GM12878 (cell line): ENCODE measurements at regions not wholly inside any gene's neighbourhood (a gene's known extent, or its start where the extent isn't known, plus 50 kb on each side); places are given as distances from the start of the nearest gene placed in this dataset.

Experiments used
- ATAC-seq: fragments of 200-7000 bp; cut with Tn5 transposase; 3 replicates; pipeline ENCODE4 v1.9.1; 2020; ENCODE audit warnings: mild to moderate bottlenecking, moderate library complexity
- BruUV-seq: library from RNA; stranded (reverse); fragments of 400-500 nt; replicated peaks from 2 replicates; lab custom pipeline; 2021; lab: Mats Ljungman, UMichigan
- CTCF ChIA-PET: fragments of 300-600 bp; sonication (Branson Sonifier 250); formaldehyde crosslinking; extraction: SDS; loops from one replicate; lab custom pipeline; 2021; ENCODE audit warnings: inconsistent platforms; lab: Yijun Ruan, JAX
- POLR2A ChIA-PET: fragments of 350-600 bp; formaldehyde crosslinking; extraction: SDS; loops from one replicate; lab custom pipeline; 2021; ENCODE audit warnings: inconsistent platforms; lab: Charles Lee
- RAD21 ChIA-PET: fragments of 300-600 bp; sonication (Branson Sonifier 250); formaldehyde crosslinking; loops from one replicate; lab custom pipeline; 2023; ENCODE audit warnings: antibody characterized with exemption; ENCODE audit not compliant: unreplicated experiment; lab: Charles Lee
- SMC1A ChIA-PET: fragments of 300-600 bp; sonication (Branson Sonifier 250); formaldehyde crosslinking; loops from one replicate; lab custom pipeline; 2023; ENCODE audit not compliant: unreplicated experiment, uncharacterized antibody; lab: Charles Lee
- DNase-seq: peaks from one replicate; pipeline ENCODE4 v3.0.0-alpha.2; 2011; ENCODE audit warnings: low read depth, low spot score
- FAIRE-seq: peaks from 3 replicates; lab custom pipeline; 2011; peaks lifted over from hg19 to GRCh38; lab: Jason Lieb, UNC
- H2AFZ ChIP-seq: 2 replicates; pipeline ENCODE4 v1.6.0; 2011; ENCODE audit warnings: low read depth, low read length, control low read depth; ENCODE audit not compliant: control insufficient read depth
- H3K27ac ChIP-seq: 2 replicates; pipeline ENCODE4 v1.5.1; 2011; ENCODE audit warnings: control low read depth; ENCODE audit not compliant: control insufficient read depth, insufficient read depth
- H3K27me3 ChIP-seq, 2 experiments: replicated peaks in 1 of 2; 2 replicates each; pipeline versions ENCODE4 v1.6.0 to v1.6.1; 2011; ENCODE audit warnings: low read length in 1 of 2; ENCODE audit not compliant: control insufficient read depth in 2 of 2, insufficient read depth in 2 of 2
- H3K36me3 ChIP-seq, 2 experiments: 2 replicates each; pipeline ENCODE4 v1.5.1; 2011; ENCODE audit warnings: low read length in 1 of 2; ENCODE audit not compliant: control insufficient read depth in 2 of 2, insufficient read depth in 2 of 2
- H3K4me1 ChIP-seq: 2 replicates; pipeline ENCODE4 v1.6.1; 2011; ENCODE audit warnings: mild to moderate bottlenecking, low read length, moderate library complexity, mixed read lengths; ENCODE audit not compliant: control insufficient read depth, insufficient read depth
- H3K4me2 ChIP-seq: 2 replicates; pipeline ENCODE4 v1.6.0; 2011; ENCODE audit warnings: control low read depth; ENCODE audit not compliant: control insufficient read depth, insufficient read depth
- H3K4me3 ChIP-seq: fragments of 200-600 bp; sonication (generic); 2 replicates; pipeline ENCODE4 v1.5.1; 2016
- H3K79me2 ChIP-seq: 2 replicates; pipeline ENCODE4 v1.6.0; 2011; ENCODE audit warnings: low read length; ENCODE audit not compliant: control insufficient read depth, insufficient read depth
- H3K9ac ChIP-seq: 2 replicates; pipeline ENCODE4 v1.8.0; 2011; ENCODE audit warnings: low read length, control low read depth, mixed read lengths; ENCODE audit not compliant: control insufficient read depth, insufficient read depth
- H3K9me3 ChIP-seq: replicated peaks from 3 replicates; pipeline ENCODE4 v1.5.1; 2011; ENCODE audit warnings: mild to moderate bottlenecking, low read length; ENCODE audit not compliant: control insufficient read depth, insufficient read depth
- H4K20me1 ChIP-seq: 2 replicates; pipeline ENCODE4 v1.6.0; 2011; ENCODE audit not compliant: control insufficient read depth, insufficient read depth
- IKZF2 ChIP-seq, 2 experiments: fragments of 450-650 bp; IDR thresholded peaks; 2 replicates each; pipeline ENCODE4 v1.6.1; 2017; ENCODE audit warnings: mild to moderate bottlenecking in 2 of 2, moderate library complexity in 2 of 2
- MTA3 ChIP-seq: IDR thresholded peaks from 2 replicates; pipeline ENCODE4 v1.6.1; 2012; ENCODE audit warnings: low read length, inconsistent platforms, borderline replicate concordance
- NFYA ChIP-seq: IDR thresholded peaks from 2 replicates; pipeline ENCODE4 v1.6.1; 2011; ENCODE audit warnings: low read depth, mild to moderate bottlenecking, low read length, improper control_type of control experiment, borderline replicate concordance
- NFYB ChIP-seq: IDR thresholded peaks from 2 replicates; pipeline ENCODE4 v1.6.1; 2011; ENCODE audit warnings: low read depth, mild to moderate bottlenecking, low read length, improper control_type of control experiment, moderate library complexity; ENCODE audit not compliant: insufficient read depth
- NR2C1 ChIP-seq: fragments of 450-650 bp; IDR thresholded peaks from 2 replicates; pipeline ENCODE4 v1.6.1; 2017; ENCODE audit warnings: antibody characterized with exemption, mild to moderate bottlenecking, moderate library complexity
- POLR2AphosphoS2 ChIP-seq: IDR thresholded peaks from 2 replicates; pipeline ENCODE4 v1.6.1; 2011; ENCODE audit warnings: low read depth, mild to moderate bottlenecking, low read length, improper control_type of control experiment, moderate library complexity
- WGBS: methylation state at CpG from one replicate; pipeline ENCODE4 v1.1.6; 2016; ENCODE audit warnings: low lambda C conversion rate; ENCODE audit not compliant: insufficient replicate concordance, insufficient coverage; ENCODE audit errors: missing lambda C conversion rate; 5-methylcytosine and 5-hydroxymethylcytosine counted together
- in situ Hi-C: fragments of 300-500 bp; cut with MboI; formaldehyde crosslinking; loops from 9 replicates; pipeline ENCODE4 v1.14.3; 2018; ENCODE audit warnings: mixed read lengths
- intact Hi-C: fragments of 100-400 bp; cut with micrococcal nuclease; formaldehyde crosslinking; loops from one replicate; pipeline ENCODE4 v1.14.2; 2022; ENCODE audit not compliant: unreplicated experiment
- TF ChIP-seq, protein P1 (sequence below): fragments of 450-650 bp; IDR thresholded peaks from 2 replicates; pipeline ENCODE4 v1.6.1; 2017; ENCODE audit warnings: mild to moderate bottlenecking, moderate library complexity
- TF ChIP-seq, protein P2 (sequence below): IDR thresholded peaks from 2 replicates; pipeline ENCODE4 v1.6.1; 2011; ENCODE audit warnings: borderline replicate concordance, low read depth, mild to moderate bottlenecking, moderate library complexity, low read length; ENCODE audit not compliant: insufficient read depth, poor library complexity, severe bottlenecking
- TF ChIP-seq, protein P3 (sequence below): fragments of 450-650 bp; IDR thresholded peaks from 2 replicates; pipeline ENCODE4 v1.6.1; 2018; ENCODE audit warnings: mild to moderate bottlenecking, low read depth, moderate library complexity; ENCODE audit not compliant: partially characterized antibody

DNA sequence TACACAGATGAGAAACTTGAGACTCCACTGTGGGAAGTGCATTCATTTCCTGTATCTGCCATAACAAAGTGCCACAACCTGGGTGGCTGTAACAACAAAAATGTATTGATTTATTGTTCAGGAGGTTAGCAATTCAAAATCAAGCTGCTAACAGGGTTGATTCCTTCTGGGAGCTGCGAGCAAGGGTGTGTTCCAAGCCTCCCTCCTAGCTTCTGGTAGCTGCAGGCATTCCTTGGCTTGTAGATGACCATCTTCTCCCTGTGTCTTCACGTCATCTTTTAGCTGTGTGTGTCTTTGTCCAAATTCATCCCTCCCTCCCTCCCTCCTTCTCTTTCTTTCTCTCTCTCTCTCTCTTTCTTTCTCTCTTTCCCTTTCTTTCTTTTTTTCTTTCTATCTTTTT is 258.1 kb downstream of the MSX2 start:
- intact Hi-C loops = no loop called here
- Histone ChIP-seq H3K4me2 (no peak overlapping the region), H3K79me2 (no peaks in the 10 kb centered on the region), H4K20me1 (no peaks in the 10 kb centered on the region), H3K9ac (no peak overlapping the region), H3K27ac (no peak overlapping the region), H3K36me3 (no peaks in the 10 kb centered on the region), H3K27me3 (no peaks in the 10 kb centered on the region), H2AFZ (no peak overlapping the region), H3K4me1 (no peaks in the 10 kb centered on the region), H3K4me3 (no peak overlapping the region), H3K9me3 (no peaks in the 10 kb centered on the region)
- SMC1A ChIA-PET = no interaction called here
- 4% methylated on average over 2 of the region's 2 CpGs for WGBS
- no TSS peak for BruUV-seq
- TF ChIP-seq, protein P1, sequence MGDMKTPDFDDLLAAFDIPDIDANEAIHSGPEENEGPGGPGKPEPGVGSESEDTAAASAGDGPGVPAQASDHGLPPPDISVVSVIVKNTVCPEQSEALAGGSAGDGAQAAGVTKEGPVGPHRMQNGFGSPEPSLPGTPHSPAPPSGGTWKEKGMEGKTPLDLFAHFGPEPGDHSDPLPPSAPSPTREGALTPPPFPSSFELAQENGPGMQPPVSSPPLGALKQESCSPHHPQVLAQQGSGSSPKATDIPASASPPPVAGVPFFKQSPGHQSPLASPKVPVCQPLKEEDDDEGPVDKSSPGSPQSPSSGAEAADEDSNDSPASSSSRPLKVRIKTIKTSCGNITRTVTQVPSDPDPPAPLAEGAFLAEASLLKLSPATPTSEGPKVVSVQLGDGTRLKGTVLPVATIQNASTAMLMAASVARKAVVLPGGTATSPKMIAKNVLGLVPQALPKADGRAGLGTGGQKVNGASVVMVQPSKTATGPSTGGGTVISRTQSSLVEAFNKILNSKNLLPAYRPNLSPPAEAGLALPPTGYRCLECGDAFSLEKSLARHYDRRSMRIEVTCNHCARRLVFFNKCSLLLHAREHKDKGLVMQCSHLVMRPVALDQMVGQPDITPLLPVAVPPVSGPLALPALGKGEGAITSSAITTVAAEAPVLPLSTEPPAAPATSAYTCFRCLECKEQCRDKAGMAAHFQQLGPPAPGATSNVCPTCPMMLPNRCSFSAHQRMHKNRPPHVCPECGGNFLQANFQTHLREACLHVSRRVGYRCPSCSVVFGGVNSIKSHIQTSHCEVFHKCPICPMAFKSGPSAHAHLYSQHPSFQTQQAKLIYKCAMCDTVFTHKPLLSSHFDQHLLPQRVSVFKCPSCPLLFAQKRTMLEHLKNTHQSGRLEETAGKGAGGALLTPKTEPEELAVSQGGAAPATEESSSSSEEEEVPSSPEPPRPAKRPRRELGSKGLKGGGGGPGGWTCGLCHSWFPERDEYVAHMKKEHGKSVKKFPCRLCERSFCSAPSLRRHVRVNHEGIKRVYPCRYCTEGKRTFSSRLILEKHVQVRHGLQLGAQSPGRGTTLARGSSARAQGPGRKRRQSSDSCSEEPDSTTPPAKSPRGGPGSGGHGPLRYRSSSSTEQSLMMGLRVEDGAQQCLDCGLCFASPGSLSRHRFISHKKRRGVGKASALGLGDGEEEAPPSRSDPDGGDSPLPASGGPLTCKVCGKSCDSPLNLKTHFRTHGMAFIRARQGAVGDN = no peak
- TF ChIP-seq NFYA = no peak
- FAIRE-seq = no peak
- in situ Hi-C loops = no loop called here
- CTCF ChIA-PET = no interaction called here
- POLR2A ChIA-PET = no interaction called here
- DNase-seq = no peak
- RAD21 ChIA-PET = no interaction called here
- ATAC-seq = no peak

DNA sequence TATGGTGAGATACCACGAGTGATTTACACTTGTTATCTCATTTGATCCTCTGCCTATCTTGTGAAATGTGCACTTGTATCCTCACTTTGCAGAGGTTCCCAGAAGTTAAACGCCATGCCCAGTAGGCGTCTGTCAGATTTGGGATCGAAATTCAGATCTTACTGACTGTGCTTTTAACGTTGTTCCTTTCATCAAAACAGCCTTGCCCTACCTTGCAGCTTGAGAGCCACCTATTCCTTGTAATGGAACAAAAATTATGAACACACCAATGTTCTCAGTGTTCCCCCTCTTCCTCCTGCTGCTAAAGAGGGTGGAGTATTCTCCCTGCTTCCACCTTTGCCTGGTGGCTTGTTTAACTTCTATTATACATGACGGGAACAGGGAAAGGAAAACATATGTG is 257.0 kb downstream of the MSX2 start:
- CTCF ChIA-PET = interaction anchor here (0.7 kb wide), 1 partner anchor 30 kb away, joined by 3 read pairs; no protein-coding TSS in a partner anchor
- no peak for DNase-seq
- Histone ChIP-seq H2AFZ (no peak overlapping the region), H4K20me1 (no peaks in the 10 kb centered on the region), H3K27me3 (peaks cover 0 to 3% of the 10 kb centered on the region in 2 experiments; a peak in 1 of 4 replicates), H3K79me2 (no peaks in the 10 kb centered on the region), H3K4me3 (no peak overlapping the region), H3K27ac (no peak overlapping the region), H3K4me2 (no peak overlapping the region), H3K36me3 (no peaks in the 10 kb centered on the region), H3K9me3 (no peaks in the 10 kb centered on the region), H3K9ac (no peak overlapping the region), H3K4me1 (no peaks in the 10 kb centered on the region)
- no TSS peak for BruUV-seq
- RAD21 ChIA-PET = no interaction called here
- intact Hi-C loops = no loop called here
- SMC1A ChIA-PET = interaction anchor here (0.6 kb wide), 1 partner anchor 9 kb away, joined by 3 read pairs; no protein-coding TSS in a partner anchor
- POLR2A ChIA-PET = no interaction called here
- in situ Hi-C loops = no loop called here
- no peak for FAIRE-seq
- no peak for ATAC-seq
- WGBS = 19% methylated on average over 6 of the region's 6 CpGs
- TF ChIP-seq NFYB (no peak), MTA3 (no peak), IKZF2 (IDR thresholded peaks at IDR 0.05) (no peak), POLR2AphosphoS2 (no peak), NR2C1 (no peak)
- TF ChIP-seq, protein P2, sequence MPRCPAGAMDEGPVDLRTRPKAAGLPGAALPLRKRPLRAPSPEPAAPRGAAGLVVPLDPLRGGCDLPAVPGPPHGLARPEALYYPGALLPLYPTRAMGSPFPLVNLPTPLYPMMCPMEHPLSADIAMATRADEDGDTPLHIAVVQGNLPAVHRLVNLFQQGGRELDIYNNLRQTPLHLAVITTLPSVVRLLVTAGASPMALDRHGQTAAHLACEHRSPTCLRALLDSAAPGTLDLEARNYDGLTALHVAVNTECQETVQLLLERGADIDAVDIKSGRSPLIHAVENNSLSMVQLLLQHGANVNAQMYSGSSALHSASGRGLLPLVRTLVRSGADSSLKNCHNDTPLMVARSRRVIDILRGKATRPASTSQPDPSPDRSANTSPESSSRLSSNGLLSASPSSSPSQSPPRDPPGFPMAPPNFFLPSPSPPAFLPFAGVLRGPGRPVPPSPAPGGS = no peak
- TF ChIP-seq, protein P3, sequence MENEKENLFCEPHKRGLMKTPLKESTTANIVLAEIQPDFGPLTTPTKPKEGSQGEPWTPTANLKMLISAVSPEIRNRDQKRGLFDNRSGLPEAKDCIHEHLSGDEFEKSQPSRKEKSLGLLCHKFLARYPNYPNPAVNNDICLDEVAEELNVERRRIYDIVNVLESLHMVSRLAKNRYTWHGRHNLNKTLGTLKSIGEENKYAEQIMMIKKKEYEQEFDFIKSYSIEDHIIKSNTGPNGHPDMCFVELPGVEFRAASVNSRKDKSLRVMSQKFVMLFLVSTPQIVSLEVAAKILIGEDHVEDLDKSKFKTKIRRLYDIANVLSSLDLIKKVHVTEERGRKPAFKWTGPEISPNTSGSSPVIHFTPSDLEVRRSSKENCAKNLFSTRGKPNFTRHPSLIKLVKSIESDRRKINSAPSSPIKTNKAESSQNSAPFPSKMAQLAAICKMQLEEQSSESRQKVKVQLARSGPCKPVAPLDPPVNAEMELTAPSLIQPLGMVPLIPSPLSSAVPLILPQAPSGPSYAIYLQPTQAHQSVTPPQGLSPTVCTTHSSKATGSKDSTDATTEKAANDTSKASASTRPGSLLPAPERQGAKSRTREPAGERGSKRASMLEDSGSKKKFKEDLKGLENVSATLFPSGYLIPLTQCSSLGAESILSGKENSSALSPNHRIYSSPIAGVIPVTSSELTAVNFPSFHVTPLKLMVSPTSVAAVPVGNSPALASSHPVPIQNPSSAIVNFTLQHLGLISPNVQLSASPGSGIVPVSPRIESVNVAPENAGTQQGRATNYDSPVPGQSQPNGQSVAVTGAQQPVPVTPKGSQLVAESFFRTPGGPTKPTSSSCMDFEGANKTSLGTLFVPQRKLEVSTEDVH = no peak
